MM.1S (cell line): ENCODE measurements at regions not wholly inside any gene's neighbourhood (a gene's known extent, or its start where the extent isn't known, plus 50 kb on each side); places are given as distances from the start of the nearest gene placed in this dataset.

Experiments used
- EZH2 ChIP-seq: fragments of 300-600 bp; sonication (generic); optimal IDR thresholded peaks from 2 replicates; pipeline ENCODE3; 2017; ENCODE audit warnings: low read depth, mild to moderate bottlenecking, antibody characterized with exemption, low read length, mixed read lengths
- TF ChIP-seq, protein P1 (sequence below): fragments of 300-600 bp; sonication (generic); IDR thresholded peaks from 2 replicates; pipeline ENCODE4 v1.5.1; 2016; ENCODE audit warnings: antibody characterized with exemption, low read length, mixed read lengths

DNA sequence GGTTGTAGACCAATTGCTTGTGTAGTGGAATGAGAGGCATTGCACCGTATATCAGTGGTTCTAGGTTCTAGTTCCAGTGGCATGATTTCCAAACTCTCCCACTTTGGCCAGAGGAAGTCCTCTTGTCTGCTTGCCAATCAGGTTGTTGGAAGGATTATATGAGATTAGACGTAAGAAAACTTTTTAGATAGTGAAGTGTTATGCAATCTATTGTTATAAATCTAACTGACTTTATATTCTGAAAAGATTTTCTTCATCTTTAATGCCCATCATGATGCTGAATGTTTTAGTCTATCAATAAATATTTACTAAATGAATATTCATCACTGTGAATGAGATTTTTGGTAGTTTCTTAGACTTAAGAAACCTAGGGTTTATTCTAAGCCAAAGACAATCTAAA lies 152.6 kb downstream of the TFPI2 start:
- TF ChIP-seq, protein P1, sequence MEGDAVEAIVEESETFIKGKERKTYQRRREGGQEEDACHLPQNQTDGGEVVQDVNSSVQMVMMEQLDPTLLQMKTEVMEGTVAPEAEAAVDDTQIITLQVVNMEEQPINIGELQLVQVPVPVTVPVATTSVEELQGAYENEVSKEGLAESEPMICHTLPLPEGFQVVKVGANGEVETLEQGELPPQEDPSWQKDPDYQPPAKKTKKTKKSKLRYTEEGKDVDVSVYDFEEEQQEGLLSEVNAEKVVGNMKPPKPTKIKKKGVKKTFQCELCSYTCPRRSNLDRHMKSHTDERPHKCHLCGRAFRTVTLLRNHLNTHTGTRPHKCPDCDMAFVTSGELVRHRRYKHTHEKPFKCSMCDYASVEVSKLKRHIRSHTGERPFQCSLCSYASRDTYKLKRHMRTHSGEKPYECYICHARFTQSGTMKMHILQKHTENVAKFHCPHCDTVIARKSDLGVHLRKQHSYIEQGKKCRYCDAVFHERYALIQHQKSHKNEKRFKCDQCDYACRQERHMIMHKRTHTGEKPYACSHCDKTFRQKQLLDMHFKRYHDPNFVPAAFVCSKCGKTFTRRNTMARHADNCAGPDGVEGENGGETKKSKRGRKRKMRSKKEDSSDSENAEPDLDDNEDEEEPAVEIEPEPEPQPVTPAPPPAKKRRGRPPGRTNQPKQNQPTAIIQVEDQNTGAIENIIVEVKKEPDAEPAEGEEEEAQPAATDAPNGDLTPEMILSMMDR: no peak
- TF ChIP-seq EZH2: no peak
